NCI-H1105 (cell line): ENCODE measurements at regions not wholly inside any gene's neighbourhood (a gene's known extent, or its start where the extent isn't known, plus 50 kb on each side); places are given as distances from the start of the nearest gene placed in this dataset.
"Not testable (repeated sequence)": the region's sequence is repeated elsewhere in the genome, so short reads cannot be mapped to it uniquely, and the experiment has no call there.

Source experiments
- DNase-seq: peaks from one replicate; lab custom pipeline; 2025; lab: John Stamatoyannopoulos, UW

GRCh38 chr7:10773430-10773829 lies 200.2 kb upstream of the PHF14 start:
- DNase-seq = no peak

GRCh38 chr7:10779465-10780399 lies 193.9 kb upstream of the PHF14 start:
- DNase-seq = no peak

- no peak for DNase-seq
Observed at GRCh38 chr7:10780400-10780747, 193.3 kb upstream of the PHF14 start.

- not testable (repeated sequence) for DNase-seq
Observed at GRCh38 chr7:10786976-10787375, 186.7 kb upstream of the PHF14 start.

GRCh38 chr7:10789170-10789569 lies 184.5 kb upstream of the PHF14 start:
- DNase-seq = no peak

- DNase-seq = no peak
Observed at GRCh38 chr7:10790910-10791309, 182.8 kb upstream of the PHF14 start.

GRCh38 chr7:10793995-10794775 lies 179.5 kb upstream of the PHF14 start:
- no peak for DNase-seq

- no peak for DNase-seq
Observed at GRCh38 chr7:10797157-10797556, 176.5 kb upstream of the PHF14 start.

GRCh38 chr7:10798044-10798443 lies 175.6 kb upstream of the PHF14 start:
- DNase-seq = no peak

GRCh38 chr7:10799475-10799874 lies 174.2 kb upstream of the PHF14 start:
- no peak for DNase-seq

- no peak for DNase-seq
Observed at GRCh38 chr7:10802011-10802410, 171.7 kb upstream of the PHF14 start.

GRCh38 chr7:10802526-10802925 lies 171.1 kb upstream of the PHF14 start:
- DNase-seq = no peak

GRCh38 chr7:10803720-10804119 lies 170.0 kb upstream of the PHF14 start:
- DNase-seq = no peak

- DNase-seq = no peak
Observed at GRCh38 chr7:10804770-10805169, 168.9 kb upstream of the PHF14 start.

- no peak for DNase-seq
Observed at GRCh38 chr7:10815546-10815945, 158.1 kb upstream of the PHF14 start.

GRCh38 chr7:10821156-10821555 lies 152.5 kb upstream of the PHF14 start:
- no peak for DNase-seq

- no peak for DNase-seq
Observed at GRCh38 chr7:10824154-10824553, 149.5 kb upstream of the PHF14 start.

- no peak for DNase-seq
Observed at GRCh38 chr7:10838228-10838627, 135.4 kb upstream of the PHF14 start.

GRCh38 chr7:10845225-10845624 lies 128.4 kb upstream of the PHF14 start:
- no peak for DNase-seq

GRCh38 chr7:10855583-10855982 lies 118.1 kb upstream of the PHF14 start:
- no peak for DNase-seq

GRCh38 chr7:10860516-10860915 lies 113.2 kb upstream of the PHF14 start:
- DNase-seq = no peak

GRCh38 chr7:10863476-10863875 lies 110.2 kb upstream of the PHF14 start:
- no peak for DNase-seq

GRCh38 chr7:10874666-10875065 lies 99.0 kb upstream of the PHF14 start:
- DNase-seq = no peak
